Astrocyte (in vitro differentiated cells and primary cell): ENCODE measurements at regions not wholly inside any gene's neighbourhood (a gene's known extent, or its start where the extent isn't known, plus 50 kb on each side); places are given as distances from the start of the nearest gene placed in this dataset.

ENCODE experiments used
- DNase-seq: peaks from one replicate; pipeline ENCODE4 v3.0.0-alpha.2; 2010; ENCODE audit warnings: low read depth
- FAIRE-seq: peaks from 2 replicates; lab custom pipeline; 2011; peaks lifted over from hg19 to GRCh38; lab: Jason Lieb, UNC
- H2AFZ ChIP-seq: 2 replicates; pipeline ENCODE4 v1.6.0; 2012; ENCODE audit warnings: low read depth, low read length, inconsistent platforms
- H3K27ac ChIP-seq: 2 replicates; pipeline ENCODE4 v1.5.1; 2011; ENCODE audit warnings: low read depth, low read length, inconsistent platforms
- H3K27me3 ChIP-seq: 2 replicates; pipeline ENCODE4 v1.6.0; 2011; ENCODE audit warnings: low read length, inconsistent platforms; ENCODE audit not compliant: insufficient read depth
- H3K36me3 ChIP-seq: 2 replicates; pipeline ENCODE4 v1.5.1; 2011; ENCODE audit warnings: low read length, inconsistent platforms; ENCODE audit not compliant: insufficient read depth
- H3K4me1 ChIP-seq: 2 replicates; pipeline ENCODE4 v1.5.1; 2011; ENCODE audit warnings: low read length, inconsistent platforms; ENCODE audit not compliant: insufficient read depth
- H3K4me2 ChIP-seq: 2 replicates; pipeline ENCODE4 v1.6.0; 2012; ENCODE audit warnings: low read length, inconsistent platforms
- H3K4me3 ChIP-seq: 2 replicates; pipeline ENCODE4 v1.5.1; 2011; ENCODE audit warnings: low read depth, mild to moderate bottlenecking, low read length, inconsistent platforms; ENCODE audit not compliant: insufficient read depth
- H3K79me2 ChIP-seq: 2 replicates; pipeline ENCODE4 v1.6.0; 2012; ENCODE audit warnings: mild to moderate bottlenecking, low read length, inconsistent platforms; ENCODE audit not compliant: insufficient read depth
- H3K9ac ChIP-seq: 2 replicates; pipeline ENCODE4 v1.6.0; 2012; ENCODE audit warnings: mild to moderate bottlenecking, low read length, inconsistent platforms
- H3K9me3 ChIP-seq: 2 replicates; pipeline ENCODE4 v1.5.1; 2012; ENCODE audit warnings: low read depth, mild to moderate bottlenecking, low read length, inconsistent platforms; ENCODE audit not compliant: insufficient read depth
- H4K20me1 ChIP-seq: 2 replicates; pipeline ENCODE4 v1.6.0; 2012; ENCODE audit warnings: low read length, inconsistent platforms; ENCODE audit not compliant: insufficient read depth
- H3K27ac Mint-ChIP-seq: one replicate; pipeline ENCODE4 v1.8.0; 2021; ENCODE audit warnings: mild to moderate bottlenecking, mixed read lengths; ENCODE audit not compliant: unreplicated experiment
- H3K27me3 Mint-ChIP-seq: one replicate; pipeline ENCODE4 v1.8.0; 2021; ENCODE audit warnings: low read depth, mixed read lengths; ENCODE audit not compliant: unreplicated experiment
- H3K36me3 Mint-ChIP-seq: one replicate; pipeline ENCODE4 v1.8.0; 2021; ENCODE audit warnings: low read depth, mixed read lengths; ENCODE audit not compliant: unreplicated experiment
- H3K4me1 Mint-ChIP-seq: one replicate; pipeline ENCODE4 v1.8.0; 2021; ENCODE audit warnings: low read depth, mixed read lengths; ENCODE audit not compliant: unreplicated experiment
- H3K4me3 Mint-ChIP-seq: one replicate; pipeline ENCODE4 v1.8.0; 2021; ENCODE audit warnings: mild to moderate bottlenecking, moderate library complexity, mixed read lengths; ENCODE audit not compliant: unreplicated experiment
- H3K9me3 Mint-ChIP-seq: one replicate; pipeline ENCODE4 v1.8.0; 2021; ENCODE audit warnings: mild to moderate bottlenecking, mixed read lengths; ENCODE audit not compliant: unreplicated experiment
- CTCF ChIP-seq: IDR thresholded peaks from 2 replicates; pipeline ENCODE4 v1.5.1; 2011; ENCODE audit warnings: low read depth, mild to moderate bottlenecking, inconsistent platforms, low read length, moderate library complexity; ENCODE audit not compliant: insufficient read depth
- EZH2 ChIP-seq: IDR thresholded peaks from 2 replicates; pipeline ENCODE4 v1.6.1; 2012; ENCODE audit warnings: mild to moderate bottlenecking, low read length, inconsistent platforms; ENCODE audit not compliant: insufficient read depth

GRCh38 chr9:134526584-134527477 is 114.8 kb upstream of the COL5A1 start:
- Mint-ChIP-seq H3K27ac (no peak overlapping the region), H3K4me1 (peaks cover 10% of the 10 kb centered on the region), H3K36me3 (peaks cover 2% of the 10 kb centered on the region), H3K27me3 (peaks cover 30% of the 10 kb centered on the region), H3K4me3 (no peak overlapping the region), H3K9me3 (peaks cover 21% of the 10 kb centered on the region)
- no peak overlapping the region for H3K4me2 ChIP-seq
- no peaks in the 10 kb centered on the region for H3K27me3 ChIP-seq
- no peaks in the 10 kb centered on the region for H3K36me3 ChIP-seq
- TF ChIP-seq CTCF (no peak), EZH2 (no peak)
- no peaks in the 10 kb centered on the region for H3K79me2 ChIP-seq
- H3K27ac ChIP-seq: no peak overlapping the region
- no peak for DNase-seq
- H3K9ac ChIP-seq: no peak overlapping the region
- no peak overlapping the region for H2AFZ ChIP-seq
- peaks cover 7% of the 10 kb centered on the region for H3K9me3 ChIP-seq
- no peak for FAIRE-seq
- no peaks in the 10 kb centered on the region for H4K20me1 ChIP-seq
- no peaks in the 10 kb centered on the region for H3K4me1 ChIP-seq
- no peak overlapping the region for H3K4me3 ChIP-seq

GRCh38 chr9:134530724-134531123 is 110.9 kb upstream of the COL5A1 start:
- no peak for FAIRE-seq
- Histone ChIP-seq H3K27me3 (no peaks in the 10 kb centered on the region), H3K4me1 (peaks cover 22% of the 10 kb centered on the region), H3K9me3 (peaks cover 7% of the 10 kb centered on the region), H3K4me3 (no peak overlapping the region), H2AFZ (no peak overlapping the region), H3K4me2 (no peak overlapping the region), H4K20me1 (no peaks in the 10 kb centered on the region), H3K79me2 (no peaks in the 10 kb centered on the region), H3K9ac (no peak overlapping the region), H3K36me3 (no peaks in the 10 kb centered on the region), H3K27ac (no peak overlapping the region)
- peak overlapping the region; percentile 75 for H3K27ac Mint-ChIP-seq
- TF ChIP-seq CTCF: no peak
- no peak for TF ChIP-seq EZH2
- no peak overlapping the region for H3K4me3 Mint-ChIP-seq
- no peak for DNase-seq
- peaks cover 19% of the 10 kb centered on the region for H3K9me3 Mint-ChIP-seq
- peaks cover 14% of the 10 kb centered on the region for H3K27me3 Mint-ChIP-seq
- peaks cover 22% of the 10 kb centered on the region for H3K4me1 Mint-ChIP-seq
- peaks cover 4% of the 10 kb centered on the region for H3K36me3 Mint-ChIP-seq
